ENCODE measurements at regions not wholly inside any gene's neighbourhood (a gene's known extent, or its start where the extent isn't known, plus 50 kb on each side); places are given as distances from the start of the nearest gene placed in this dataset.

DNA sequence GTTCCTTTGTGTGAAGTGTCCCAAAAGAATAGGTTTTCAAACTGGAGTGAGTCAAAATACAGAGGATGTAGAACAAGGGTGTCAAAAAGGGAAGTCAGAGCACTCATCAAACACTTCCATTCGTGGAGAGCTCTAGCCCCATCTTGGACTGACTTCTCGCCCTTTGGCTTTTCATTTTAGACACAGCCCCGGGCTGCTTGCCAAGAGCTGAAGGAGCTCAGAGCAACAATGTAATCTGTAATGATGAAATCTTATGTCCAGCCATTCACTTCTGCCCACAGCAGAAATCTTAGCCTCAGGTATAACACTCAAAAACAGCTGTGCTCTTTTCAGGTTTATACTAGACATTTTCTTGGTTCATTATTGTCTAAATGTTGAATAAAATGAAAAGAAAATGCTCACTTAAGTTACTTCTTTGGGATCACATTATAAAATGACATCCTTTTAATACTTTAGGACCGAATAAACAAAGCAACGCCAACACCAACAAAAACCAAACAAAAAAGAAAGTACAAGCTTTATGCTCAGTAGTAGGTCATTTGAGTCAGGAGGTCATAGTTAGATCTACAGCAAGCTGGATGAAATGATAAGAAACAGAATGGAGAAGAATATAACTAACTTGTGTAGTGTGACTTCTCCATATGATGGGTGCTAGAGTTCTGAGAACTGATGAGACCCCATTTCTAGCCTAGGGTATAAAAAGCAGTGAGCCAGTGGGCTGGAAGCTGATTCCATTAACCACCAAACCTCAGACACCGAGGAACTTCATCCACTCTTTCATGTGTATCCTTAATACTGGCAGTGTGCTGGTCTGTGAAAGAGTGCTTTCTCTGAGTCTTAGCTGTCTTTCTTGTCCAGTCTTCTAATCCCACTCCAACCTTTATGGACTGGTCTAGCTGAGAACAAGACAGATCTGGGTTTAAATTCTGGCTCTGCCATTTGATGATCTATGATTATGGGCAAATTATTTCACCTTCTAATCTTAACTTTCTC lies 131.8 kb upstream of the SLC7A14 start:
- peak in 5 of 7 donors; percentile 26 to 59 (median 46) for DNase-seq
- Histone ChIP-seq H3K27me3 (no peaks in the 10 kb centered on the region), H3K4me3 (no peak overlapping the region), H3K36me3 (replicated peaks in 1 of 2) (no peaks in the 10 kb centered on the region), H3K4me1 (replicated peaks in 1 of 2) (peaks cover 0 to 6% of the 10 kb centered on the region in 2 donors), H3K27ac (no peak overlapping the region), H3K9me3 (replicated peaks in 1 of 3) (no peaks in the 10 kb centered on the region)
- TF ChIP-seq, protein P1, sequence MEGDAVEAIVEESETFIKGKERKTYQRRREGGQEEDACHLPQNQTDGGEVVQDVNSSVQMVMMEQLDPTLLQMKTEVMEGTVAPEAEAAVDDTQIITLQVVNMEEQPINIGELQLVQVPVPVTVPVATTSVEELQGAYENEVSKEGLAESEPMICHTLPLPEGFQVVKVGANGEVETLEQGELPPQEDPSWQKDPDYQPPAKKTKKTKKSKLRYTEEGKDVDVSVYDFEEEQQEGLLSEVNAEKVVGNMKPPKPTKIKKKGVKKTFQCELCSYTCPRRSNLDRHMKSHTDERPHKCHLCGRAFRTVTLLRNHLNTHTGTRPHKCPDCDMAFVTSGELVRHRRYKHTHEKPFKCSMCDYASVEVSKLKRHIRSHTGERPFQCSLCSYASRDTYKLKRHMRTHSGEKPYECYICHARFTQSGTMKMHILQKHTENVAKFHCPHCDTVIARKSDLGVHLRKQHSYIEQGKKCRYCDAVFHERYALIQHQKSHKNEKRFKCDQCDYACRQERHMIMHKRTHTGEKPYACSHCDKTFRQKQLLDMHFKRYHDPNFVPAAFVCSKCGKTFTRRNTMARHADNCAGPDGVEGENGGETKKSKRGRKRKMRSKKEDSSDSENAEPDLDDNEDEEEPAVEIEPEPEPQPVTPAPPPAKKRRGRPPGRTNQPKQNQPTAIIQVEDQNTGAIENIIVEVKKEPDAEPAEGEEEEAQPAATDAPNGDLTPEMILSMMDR (IDR thresholded peaks at IDR 0.05): no peak
- TF ChIP-seq POLR2A (IDR thresholded peaks at IDR 0.05): no peak
- WGBS, 4 donors: 65 to 71% (median 67%) methylated on average over 6 of the region's 6 CpGs
- intact Hi-C loops (cut with DNase I): no loop called here

DNA sequence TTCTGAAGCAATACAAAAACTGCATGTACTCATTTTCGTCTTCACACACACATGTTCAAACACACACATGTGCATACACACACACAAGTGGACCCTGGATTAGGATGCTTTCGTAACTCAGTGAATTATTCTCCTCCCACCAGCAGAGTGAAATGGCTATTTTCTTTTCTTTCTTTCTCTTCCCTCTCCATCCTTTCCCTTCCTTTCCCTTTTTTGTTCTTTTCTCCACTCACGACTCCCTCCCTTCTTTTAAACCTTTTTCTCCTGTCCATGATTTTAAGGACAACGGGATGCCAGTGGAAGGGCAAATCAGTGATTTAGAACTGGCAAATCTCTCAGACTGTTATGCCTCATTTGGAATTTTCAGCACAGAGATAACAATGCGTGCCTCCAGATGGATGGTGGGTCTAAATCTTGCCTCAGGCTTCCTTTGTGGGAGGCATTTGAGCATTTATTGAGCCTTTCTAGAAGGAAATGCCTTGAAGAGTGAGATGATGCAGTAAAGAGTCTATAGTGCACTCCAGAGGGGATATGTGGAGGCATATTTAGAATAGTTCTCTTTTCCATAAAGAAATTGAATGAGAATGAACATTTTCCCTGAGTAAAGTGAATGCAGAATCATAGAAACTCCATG lies 130.4 kb upstream of the SLC7A14 start:
- H3K4me3 ChIP-seq: no peak overlapping the region
- TF ChIP-seq, protein P1 (IDR thresholded peaks at IDR 0.05): no peak
- no peak for TF ChIP-seq POLR2A (IDR thresholded peaks at IDR 0.05)
- H3K27me3 ChIP-seq: no peaks in the 10 kb centered on the region
- H3K27ac ChIP-seq: no peak overlapping the region
- WGBS, 4 donors: 70 to 76% (median 71%) methylated on average over 5 of the region's 5 CpGs
- H3K4me1 ChIP-seq (replicated peaks in 1 of 2): peaks cover 5 to 15% of the 10 kb centered on the region in 2 donors
- H3K36me3 ChIP-seq (replicated peaks in 1 of 2): no peaks in the 10 kb centered on the region
- intact Hi-C loops (cut with DNase I): no loop called here
- no peak for DNase-seq
- no peaks in the 10 kb centered on the region for H3K9me3 ChIP-seq (replicated peaks in 1 of 3)

DNA sequence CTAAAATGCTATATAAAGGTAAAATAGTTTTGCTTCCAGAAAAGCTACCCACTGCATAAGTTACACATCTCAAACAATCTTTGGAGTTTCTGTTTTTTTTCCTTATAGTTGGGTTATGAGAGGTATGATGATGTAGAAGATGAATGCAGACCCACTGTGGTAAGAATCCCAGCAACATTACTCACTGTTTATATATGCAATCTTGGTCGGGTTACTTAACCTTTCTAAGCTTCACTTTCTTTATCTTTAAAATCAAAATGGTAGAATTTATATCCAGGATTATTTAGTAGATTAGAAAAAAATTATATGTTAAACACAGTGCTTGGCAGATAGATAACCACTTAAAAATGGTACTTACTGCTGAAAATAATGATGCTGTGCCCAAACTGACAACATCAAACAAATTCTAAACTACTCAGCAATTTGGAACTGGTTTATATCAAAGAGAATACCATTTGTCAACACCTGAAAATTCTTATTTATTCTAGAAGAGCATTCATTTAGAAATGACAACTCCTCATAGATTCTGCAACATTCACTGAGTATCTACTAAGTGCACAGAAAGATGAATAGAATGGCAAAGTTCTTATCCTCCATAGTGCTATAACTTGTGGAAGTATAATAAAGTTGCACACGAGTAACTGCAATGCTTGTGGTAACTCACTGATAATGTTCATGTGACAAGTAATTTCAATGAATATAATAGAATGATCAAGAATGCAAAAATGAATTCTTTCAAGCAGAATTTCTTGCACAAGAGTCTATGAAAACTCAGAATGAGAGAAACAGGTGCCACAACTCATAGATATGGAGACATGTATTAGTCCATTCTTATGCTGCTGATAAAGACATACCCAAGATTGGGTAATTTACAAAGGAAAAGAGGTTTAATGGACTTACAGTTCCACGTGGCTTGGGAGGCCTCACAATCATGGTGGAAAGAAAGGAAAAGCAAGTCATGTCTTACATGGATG lies 129.0 kb upstream of the SLC7A14 start:
- Histone ChIP-seq H3K27ac (no peak overlapping the region), H3K36me3 (replicated peaks in 1 of 2) (no peaks in the 10 kb centered on the region), H3K4me1 (replicated peaks in 1 of 2) (peaks cover 5 to 15% of the 10 kb centered on the region in 2 donors), H3K4me3 (no peak overlapping the region), H3K9me3 (replicated peaks in 1 of 3) (no peaks in the 10 kb centered on the region), H3K27me3 (no peaks in the 10 kb centered on the region)
- TF ChIP-seq POLR2A (IDR thresholded peaks at IDR 0.05): no peak
- TF ChIP-seq, protein P1 (IDR thresholded peaks at IDR 0.05): no peak
- DNase-seq: no peak
- WGBS, 4 donors: 81 to 87% (median 83%) methylated on average over 3 of the region's 3 CpGs
- intact Hi-C loops (cut with DNase I): no loop called here
